ENCODE measurements at regions not wholly inside any gene's neighbourhood (a gene's known extent, or its start where the extent isn't known, plus 50 kb on each side); places are given as distances from the start of the nearest gene placed in this dataset.
A peak's percentile ranks its signal among the peaks of the same experiment; 100 is the strongest.

DNA sequence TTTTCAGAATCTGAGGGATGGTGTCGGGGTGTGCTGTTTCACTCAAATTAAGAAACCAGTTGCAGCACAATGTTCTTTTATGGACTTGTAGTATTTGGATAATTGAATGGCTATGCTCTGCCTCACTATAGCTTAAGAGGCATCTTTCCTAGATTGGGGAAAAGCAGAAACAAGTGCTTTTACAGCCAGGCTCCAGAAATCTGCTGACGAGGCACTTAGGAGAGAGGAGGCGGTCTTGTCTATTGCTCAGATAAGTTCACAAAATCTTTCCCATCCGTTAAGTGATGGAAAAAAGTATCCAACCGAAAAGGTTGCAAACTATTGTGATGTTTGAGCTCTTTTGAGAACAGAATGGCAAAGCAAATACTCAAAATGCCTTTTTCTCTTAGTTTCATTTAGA, 336.1 kb upstream of the RARB start:
- no peak for DNase-seq (ENCODE audit: low spot score)

DNA sequence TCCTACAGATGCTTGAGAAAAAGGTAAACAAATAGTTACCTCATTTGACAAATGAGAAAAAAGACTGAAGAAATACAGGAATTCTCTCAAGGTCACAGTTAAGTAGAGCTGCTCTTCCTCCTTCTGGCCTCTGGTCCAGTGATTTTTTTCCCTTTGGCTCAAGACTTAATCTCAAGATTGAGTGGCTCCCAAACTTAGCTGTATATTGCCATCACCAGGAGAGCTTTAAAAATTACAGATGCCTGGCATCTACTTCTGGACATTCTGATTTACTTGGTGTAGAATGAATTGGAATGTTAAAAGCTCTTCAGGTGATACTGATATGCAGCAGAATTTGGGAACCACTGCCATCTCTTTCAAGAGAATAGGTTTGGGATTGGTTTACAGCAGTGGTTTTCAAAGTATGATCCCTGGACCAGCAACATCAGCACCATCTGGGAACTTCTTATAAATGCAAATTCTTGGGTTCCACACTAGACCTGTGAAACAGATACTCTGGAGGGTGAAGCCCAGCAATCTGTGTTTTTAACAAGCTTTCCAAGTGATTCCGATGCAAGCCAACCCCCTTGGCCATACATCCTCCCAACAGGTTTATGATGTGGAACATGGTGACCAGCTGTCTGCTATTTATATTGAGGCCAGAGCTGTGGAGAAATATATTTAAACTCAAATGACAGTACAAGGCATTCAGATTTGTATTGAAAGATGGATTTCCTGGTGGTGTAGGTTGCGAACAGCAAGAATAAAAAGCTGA, 333.0 kb upstream of the RARB start:
- no peak for DNase-seq (ENCODE audit: low spot score)

DNA sequence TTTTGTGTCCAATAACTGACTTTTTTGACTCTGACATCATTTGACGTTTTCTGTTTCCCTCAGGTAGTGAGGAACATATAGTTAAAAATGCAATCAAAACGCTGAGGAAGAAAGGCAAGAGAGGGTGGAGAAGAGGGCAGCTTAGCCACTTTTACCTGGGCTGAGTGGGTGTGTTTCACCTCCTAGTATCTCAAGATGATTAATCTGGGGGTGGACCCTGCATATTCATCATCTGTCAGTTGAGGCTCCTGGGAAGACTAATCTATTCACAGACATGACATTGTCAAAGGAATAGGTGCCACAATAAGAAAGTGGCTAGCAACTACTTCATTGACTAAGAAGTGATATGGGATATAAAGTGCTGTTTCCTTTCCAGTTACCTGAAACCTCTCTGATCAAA, 331.5 kb upstream of the RARB start:
- DNase-seq (ENCODE audit: low spot score): no peak

- DNase-seq (ENCODE audit: low spot score): no peak
These were observed 331.0 kb upstream of the RARB start for GRCh38 chr3:25097023-25097422.

DNA sequence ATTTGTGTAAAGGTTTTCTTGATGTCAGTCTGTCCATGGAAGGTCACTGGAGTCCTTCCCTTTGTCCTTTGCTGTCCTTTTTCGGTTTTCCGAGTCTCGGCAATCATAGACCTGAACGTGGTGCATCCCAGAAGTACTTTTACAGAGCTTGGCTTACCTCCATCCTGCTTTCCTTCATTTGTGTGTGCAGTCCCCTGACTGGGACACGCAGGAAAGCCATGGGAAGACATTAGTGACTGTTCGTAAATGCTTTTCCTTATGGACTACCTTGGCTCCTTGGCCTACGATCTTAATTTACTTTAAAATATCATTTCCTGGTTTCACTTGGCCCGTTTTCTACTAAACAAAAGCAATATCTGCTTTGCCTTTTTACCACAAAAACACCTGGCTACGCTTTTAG, 328.4 kb upstream of the RARB start:
- DNase-seq (ENCODE audit: low spot score): no peak

DNA sequence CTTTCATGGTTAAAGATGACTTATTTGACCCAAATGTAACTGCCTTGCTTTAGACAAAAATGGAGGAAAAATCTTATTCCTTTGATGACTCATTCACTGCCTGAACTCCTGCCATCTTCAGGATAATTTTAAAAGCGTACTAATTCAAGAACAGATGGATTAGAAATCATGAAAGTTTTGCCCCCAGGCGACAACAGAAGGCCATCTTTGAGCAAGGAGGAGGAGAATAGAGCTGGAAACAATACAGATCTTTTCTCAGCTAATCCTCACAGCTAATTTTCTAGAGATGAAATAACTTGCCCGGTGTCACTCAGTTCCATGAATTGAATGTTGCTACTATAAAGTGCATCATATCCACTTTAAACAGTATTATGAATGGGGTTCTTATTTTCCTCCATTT, 324.7 kb upstream of the RARB start:
- no peak for DNase-seq (ENCODE audit: low spot score)

- no peak for DNase-seq (ENCODE audit: low spot score)
These were observed 320.0 kb upstream of the RARB start for GRCh38 chr3:25107918-25108617.

DNA sequence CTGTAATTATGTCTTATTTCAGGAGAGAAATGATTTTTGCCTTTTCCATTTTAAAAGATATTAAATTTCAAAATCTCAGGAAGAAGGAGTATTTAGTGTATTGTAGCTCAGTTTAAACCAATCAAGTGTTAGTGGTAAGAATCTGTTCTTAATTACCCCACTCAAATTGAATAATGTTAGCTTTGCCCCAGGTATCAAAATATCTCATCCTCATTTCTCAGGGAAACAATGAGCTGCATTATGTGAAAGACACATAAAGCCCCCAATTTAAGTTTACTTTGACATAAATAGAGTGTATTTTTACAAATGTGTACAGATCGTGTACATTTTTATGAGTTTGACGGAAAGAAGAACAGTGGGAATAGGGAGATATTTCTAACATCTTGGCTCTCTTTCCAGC, 317.4 kb upstream of the RARB start:
- DNase-seq (ENCODE audit: low spot score): no peak

DNA sequence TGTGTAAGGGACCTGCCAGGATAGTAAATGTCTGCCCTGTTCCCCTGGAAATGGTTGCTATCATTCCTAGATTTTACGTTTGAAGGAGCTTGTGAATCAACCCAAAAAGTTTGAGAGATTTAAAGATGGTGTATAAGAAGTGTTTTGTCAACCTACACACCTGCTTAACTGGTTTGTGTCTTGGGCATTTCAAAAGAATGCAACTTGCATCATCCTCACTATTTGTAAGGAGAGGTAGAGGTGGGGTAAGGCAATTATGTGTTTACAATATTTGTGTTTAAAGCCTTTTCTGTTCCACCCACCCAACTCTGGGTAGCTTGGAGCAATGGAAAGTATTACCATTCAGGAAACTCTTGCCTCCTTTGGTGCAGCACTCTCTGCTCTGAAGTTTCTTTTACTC, 314.2 kb upstream of the RARB start:
- DNase-seq (ENCODE audit: low spot score): no peak

DNA sequence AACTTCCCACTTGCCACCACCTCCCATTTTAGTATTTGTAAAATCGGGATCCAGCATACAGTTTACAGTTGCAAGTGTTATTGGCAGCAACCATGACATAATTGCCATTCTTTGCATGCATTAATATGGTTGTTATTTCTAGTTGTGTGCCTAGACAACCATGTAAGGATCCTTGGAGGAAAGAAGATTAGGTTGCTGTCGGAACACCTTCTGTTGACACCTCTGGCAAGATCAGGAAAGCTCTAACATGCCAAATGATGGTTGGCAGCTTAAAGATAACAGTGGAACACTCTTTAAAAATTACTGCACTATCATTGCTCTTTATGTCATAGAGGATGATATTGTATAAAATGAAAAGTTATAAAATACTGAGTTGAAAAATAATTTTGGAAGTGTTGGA, 313.5 kb upstream of the RARB start:
- no peak for DNase-seq (ENCODE audit: low spot score)

DNA sequence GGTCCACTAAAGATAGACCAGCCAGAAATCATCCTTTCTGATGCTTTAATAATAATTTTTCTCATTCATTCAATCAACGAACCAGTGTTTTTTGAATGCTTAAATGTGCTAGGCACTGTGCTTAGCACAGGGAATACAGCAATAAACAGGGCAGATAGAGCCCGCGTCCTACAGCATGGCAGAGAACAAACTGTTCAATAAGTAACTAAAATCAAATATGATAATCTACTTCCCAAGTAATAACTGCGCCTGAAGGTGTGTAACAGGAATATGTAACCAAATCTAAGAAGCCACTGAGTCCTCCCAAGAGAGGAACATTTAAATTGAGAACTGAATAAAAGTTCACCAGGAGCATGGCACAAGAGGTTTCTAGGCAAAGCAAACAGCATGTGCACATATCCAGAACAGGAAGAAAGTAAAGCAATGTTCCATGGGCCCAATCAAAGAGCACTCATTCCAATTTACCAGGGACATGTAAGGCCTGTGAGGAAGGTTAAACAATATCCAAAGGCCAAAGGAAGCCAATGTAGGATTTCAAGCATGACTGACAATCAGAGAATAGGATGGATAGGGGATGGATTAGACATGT, 311.0 kb upstream of the RARB start:
- no peak for DNase-seq (ENCODE audit: low spot score)

DNA sequence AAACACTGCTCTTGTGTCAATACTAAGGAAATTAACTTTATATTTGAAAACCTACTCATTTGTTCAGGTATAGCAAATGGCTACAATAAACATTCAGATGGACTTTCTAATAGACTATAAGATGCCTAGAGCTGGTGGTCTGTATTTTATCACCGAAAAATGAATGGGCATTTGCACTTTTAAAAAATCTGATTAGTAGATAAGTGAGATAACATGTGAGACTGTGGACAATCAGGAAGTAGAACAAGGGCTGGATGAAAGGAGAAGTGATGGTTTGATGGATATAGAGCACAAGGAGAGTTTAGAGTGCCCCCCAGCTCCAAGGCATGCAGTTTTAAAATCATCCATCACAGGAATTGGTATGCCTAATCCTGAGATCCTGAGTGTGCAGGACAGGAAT, 308.4 kb upstream of the RARB start:
- DNase-seq (ENCODE audit: low spot score): peak; percentile 46

GRCh38 chr3:25120665-25121064, 307.4 kb upstream of the RARB start:
- DNase-seq (ENCODE audit: low spot score): no peak

DNA sequence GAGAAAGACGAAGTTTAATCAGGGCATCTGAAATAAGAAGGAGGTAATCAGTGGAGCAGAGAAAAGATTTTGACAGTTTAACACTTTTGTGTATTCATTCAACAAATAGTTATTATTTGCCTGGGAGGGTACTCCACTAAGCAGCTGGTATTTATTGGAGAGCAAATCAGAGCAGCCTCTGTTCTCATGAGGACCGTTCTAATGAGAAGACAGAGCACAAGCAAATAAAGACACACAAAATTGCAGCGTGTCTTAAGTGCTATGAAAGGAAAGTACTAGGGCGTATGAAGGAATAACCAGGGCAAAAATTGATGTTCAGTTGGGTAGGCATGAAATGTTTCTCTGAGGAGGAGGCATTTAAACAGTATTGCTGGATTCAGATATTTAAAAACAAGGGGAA, 302.9 kb upstream of the RARB start:
- DNase-seq (ENCODE audit: low spot score): no peak

DNA sequence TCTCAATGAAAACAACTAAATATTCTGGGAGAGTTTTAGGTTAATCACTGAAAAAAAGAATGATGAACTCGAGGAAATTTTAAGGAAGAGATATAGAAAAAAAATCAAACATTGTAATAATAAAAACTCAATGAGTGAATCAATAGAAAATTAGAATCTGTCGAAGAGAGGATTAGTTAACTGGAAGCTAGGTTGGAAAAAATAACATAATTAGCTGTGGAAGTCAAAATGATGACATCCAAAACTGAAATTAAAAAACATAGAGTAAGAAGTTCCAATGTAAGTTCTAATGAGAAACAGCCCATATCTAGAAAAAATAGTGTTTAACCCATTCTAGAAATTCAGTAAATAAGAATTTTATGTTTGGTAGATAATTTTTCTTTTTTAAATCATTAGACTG, 299.3 kb upstream of the RARB start:
- no peak for DNase-seq (ENCODE audit: low spot score)

DNA sequence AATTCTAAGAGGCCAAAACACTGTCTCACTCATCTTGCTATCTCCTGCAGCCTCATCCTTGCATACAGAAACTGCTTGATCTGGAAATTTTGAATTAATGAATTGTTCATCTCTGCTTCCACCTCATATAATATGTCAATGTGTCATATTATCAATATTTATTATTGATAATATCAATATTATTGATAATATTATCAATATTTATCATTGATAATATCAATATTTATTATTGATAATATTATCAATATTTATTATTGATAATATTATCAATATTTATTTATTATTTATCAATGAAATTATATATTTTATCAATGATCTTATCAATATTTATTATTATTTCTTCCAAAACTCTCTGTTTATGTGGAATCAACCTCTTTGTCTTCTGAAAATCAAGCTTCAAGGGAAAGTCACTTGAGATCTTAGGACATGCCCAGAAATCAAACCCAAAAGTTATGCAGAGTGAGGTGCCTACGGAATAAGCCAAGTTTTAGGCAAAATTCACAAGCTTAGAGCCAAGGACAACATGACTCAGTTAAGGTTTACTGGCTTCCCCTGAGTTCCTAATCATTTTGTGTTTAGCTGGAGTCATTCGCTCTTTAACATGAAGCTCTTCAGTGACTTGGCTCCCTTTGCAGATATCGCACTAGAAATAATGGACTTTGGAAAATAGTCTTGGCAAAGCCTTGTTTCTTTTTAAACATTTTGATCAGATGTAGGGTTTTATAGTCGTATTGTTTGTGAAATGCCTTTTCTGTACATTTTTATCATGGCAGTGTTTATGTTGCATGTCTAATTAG, 297.1 kb upstream of the RARB start:
- DNase-seq (ENCODE audit: low spot score): no peak

DNA sequence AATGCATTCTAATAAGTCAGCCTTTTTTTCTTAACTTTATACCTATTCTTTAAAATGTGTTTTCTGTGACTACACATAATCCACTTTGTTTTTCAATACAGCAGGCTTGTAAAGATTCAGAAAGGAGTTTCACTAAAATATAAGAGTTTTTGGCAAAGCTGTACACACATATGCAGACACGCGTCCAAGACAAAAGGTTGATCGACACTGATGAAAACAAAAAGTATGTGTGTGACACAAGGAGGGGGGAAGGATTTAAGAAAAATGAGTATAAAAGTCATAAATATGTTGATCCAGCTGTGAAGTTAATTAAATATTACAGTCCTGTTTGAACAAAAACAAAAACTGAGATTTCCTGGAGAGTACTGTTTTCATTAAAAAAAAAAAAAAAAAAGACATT, 294.5 kb upstream of the RARB start:
- DNase-seq (ENCODE audit: low spot score): no peak

DNA sequence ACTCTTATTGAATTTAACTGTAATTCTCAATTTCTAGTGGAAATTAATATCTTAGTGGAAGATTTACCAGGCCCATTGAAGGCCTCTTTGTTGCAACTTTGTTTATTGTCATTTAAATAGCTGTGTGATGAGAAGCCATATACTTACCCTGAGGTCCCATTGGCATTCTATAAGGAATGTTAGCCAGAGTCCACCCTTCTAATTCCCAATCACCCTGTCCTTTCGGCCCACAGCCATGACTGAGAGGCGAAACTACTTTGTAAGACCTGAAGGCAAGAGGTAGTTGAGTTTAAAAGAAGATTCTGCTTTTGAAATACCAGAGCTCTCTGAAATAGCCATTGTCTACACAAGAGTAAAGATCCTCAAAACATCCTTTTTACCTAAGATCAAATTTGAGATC, 290.5 kb upstream of the RARB start:
- no peak for DNase-seq (ENCODE audit: low spot score)

GRCh38 chr3:25139267-25139666, 288.8 kb upstream of the RARB start:
- DNase-seq (ENCODE audit: low spot score): no peak

DNA sequence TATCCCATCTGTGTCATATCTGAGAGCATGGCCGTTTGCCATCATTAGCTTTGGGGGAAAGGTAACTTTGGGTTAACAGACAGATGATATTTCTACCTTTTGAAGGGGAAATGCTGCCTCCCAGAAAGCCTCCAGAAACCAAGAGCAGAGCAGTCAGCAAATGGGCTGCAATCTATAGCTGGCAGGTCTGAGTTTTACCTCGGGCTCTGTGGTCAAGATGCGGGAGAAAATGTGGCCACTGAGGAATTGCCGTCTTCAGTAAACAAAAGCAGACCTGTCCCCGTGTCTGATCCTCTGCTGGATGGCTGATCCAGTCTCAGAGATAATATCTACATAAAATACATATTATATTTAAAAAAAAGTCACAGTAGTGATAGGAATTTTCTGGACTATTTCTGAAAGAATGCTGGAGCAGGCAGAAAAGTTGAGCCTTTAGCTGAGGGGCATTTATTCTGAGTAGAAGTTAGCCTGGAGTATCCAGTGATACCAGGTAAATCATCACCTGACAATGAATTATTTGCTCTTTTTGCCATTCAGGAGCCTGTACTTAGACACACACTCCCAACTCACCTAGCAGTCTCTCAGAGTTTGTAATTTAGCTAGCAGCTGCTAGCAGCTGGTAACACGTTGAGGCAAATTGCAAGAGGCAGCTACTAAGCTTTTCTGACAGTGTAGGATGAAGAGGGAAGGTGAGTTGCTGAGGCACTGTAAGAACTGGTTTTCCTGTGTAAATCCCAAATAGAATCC, 285.3 kb upstream of the RARB start:
- DNase-seq (ENCODE audit: low spot score): no peak

GRCh38 chr3:25143356-25144025, 284.6 kb upstream of the RARB start:
- DNase-seq (ENCODE audit: low spot score): no peak
